ENCODE measurements at regions not wholly inside any gene's neighbourhood (a gene's known extent, or its start where the extent isn't known, plus 50 kb on each side); places are given as distances from the start of the nearest gene placed in this dataset.

DNA sequence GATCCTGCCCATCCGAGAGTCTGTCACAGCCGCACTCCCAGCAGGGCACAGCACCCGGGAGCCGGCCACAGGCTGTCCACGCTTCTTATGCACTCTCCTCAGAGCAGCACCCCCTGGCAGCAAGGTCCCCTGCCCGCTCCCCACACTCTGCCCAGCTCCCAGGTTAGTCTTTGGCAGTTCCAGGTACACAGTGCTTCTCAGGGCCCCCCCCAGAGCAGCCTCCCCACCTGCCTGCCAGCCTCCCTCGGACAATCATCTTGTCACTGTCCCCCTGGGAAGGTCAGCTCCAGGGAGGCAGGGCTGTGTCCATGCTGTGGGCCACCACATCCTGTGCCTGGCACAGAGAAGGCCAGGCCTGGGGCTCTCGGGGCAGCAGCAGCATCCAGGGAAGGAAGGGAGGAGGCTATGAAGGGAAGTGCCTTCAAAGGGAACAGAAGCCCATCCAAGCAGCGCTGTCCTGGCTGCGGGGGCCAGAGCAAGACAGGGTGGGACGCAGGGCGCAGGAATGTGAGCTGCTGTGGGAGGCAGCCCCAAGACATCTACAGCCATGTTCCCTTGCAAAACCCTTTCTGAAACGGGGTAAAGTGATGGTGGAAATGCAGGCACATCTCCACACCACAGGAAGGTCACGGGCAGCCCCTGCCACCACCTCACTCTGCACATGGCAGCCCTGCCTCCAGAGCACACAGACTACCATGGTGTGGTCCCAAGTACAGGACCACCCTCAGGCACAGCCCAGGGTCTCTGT is 68.6 kb upstream of the ADAMTS2 start:
- TF ChIP-seq, protein P1, sequence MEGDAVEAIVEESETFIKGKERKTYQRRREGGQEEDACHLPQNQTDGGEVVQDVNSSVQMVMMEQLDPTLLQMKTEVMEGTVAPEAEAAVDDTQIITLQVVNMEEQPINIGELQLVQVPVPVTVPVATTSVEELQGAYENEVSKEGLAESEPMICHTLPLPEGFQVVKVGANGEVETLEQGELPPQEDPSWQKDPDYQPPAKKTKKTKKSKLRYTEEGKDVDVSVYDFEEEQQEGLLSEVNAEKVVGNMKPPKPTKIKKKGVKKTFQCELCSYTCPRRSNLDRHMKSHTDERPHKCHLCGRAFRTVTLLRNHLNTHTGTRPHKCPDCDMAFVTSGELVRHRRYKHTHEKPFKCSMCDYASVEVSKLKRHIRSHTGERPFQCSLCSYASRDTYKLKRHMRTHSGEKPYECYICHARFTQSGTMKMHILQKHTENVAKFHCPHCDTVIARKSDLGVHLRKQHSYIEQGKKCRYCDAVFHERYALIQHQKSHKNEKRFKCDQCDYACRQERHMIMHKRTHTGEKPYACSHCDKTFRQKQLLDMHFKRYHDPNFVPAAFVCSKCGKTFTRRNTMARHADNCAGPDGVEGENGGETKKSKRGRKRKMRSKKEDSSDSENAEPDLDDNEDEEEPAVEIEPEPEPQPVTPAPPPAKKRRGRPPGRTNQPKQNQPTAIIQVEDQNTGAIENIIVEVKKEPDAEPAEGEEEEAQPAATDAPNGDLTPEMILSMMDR (IDR thresholded peaks at IDR 0.05), result no peak
- Histone ChIP-seq H3K4me3 (ENCODE audit: low read length) (no peak overlapping the region), H3K27ac (ENCODE audit: low read length) (no peak overlapping the region), H3K27me3 (ENCODE audit: control insufficient read depth, insufficient read depth, low read length) (no peaks in the 10 kb centered on the region), H3K4me1 (ENCODE audit: control insufficient read depth, insufficient read depth, low read length) (no peaks in the 10 kb centered on the region), H3K36me3 (ENCODE audit: control insufficient read depth, insufficient read depth, low read length) (no peaks in the 10 kb centered on the region), H3K9me3 (ENCODE audit: control insufficient read depth, insufficient read depth, low read length) (no peaks in the 10 kb centered on the region)
- H3K27me3 Mint-ChIP-seq (ENCODE audit: low read depth in 2 of 2), result peaks cover 0 to 8% of the 10 kb centered on the region in 2 donors
- DNase-seq (no peak), ATAC-seq (no peak)
- no peaks in the 10 kb centered on the region for H3K36me3 Mint-ChIP-seq
- intact Hi-C loops (cut with micrococcal nuclease), result no loop called here
- H3K27ac Mint-ChIP-seq, result no peak overlapping the region
- H3K4me3 Mint-ChIP-seq, result no peak overlapping the region
- 81% methylated on average over 14 of the region's 14 CpGs for WGBS (ENCODE audit: insufficient coverage)
- H3K4me1 Mint-ChIP-seq, result no peaks in the 10 kb centered on the region
- H3K9me3 Mint-ChIP-seq, result no peaks in the 10 kb centered on the region

DNA sequence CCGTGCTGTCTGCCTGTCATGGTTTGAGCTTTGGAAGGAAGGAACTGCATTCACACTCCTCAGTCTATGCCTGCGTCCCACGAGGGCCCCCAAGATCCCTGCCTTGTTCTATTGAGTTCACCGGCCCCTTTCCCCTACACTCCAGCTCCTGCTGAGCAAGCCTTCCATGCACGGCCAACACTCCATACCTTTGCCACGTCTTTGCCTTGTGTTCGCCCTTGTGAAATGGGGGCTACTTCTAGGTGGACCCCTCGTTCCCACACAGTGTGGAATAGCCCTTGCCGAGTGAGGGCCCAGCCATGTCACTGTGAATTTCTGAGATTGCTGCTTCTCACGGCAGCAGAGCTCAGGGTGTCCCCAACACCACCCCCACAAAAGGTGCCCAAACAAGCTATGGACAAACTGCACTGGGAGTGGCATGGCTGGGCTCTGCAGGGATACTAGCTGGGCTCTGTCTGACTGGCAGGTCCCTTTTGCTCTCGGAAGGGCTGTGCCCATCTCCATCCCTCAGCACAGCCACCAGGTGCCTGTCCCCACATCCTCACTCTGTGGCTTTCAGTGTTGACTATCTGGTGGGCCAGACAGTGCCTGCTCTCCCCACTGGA is 67.9 kb upstream of the ADAMTS2 start:
- WGBS (ENCODE audit: insufficient coverage), result 89% methylated on average over 11 of the region's 11 CpGs
- H3K36me3 ChIP-seq (ENCODE audit: control insufficient read depth, insufficient read depth, low read length), result no peaks in the 10 kb centered on the region

DNA sequence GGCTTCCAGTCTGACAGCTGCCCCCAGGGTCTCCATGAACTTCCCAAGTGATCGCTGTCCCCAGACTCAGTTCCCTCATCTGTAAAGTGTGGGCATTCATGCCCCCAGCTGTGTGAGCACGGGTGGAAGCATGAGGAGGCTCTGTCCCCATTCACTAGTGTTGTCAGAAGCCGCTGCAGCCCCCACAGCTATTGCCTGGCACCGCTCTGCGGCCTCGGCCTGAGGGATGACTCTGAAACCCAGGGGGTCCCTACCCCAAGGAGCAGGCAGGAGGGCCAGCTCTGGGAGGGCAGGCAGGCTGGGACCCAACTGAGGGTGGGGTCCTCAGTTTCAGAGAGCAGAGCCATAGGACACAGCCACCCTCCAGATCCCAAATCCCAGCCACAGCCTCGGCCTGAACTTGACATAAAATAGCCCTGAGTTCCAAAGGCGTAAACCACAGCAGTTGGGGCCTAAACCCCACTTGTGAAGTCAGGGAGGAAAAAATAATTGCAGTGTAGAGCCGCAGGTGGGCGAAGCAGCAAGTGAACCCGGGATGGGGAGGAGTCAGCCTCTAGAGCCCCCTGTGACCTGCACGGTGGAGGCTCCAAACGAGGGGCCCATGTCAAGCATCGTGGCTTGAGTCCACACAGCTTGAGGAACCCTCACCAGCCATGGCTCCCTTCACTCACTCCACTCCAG is 66.0 kb upstream of the ADAMTS2 start:
- intact Hi-C loops (cut with micrococcal nuclease), result no loop called here
- Mint-ChIP-seq H3K4me3 (no peak overlapping the region), H3K27me3 (ENCODE audit: low read depth in 2 of 2) (peaks cover 0 to under 1% of the 10 kb centered on the region in 2 donors), H3K4me1 (no peaks in the 10 kb centered on the region), H3K36me3 (no peaks in the 10 kb centered on the region), H3K9me3 (no peaks in the 10 kb centered on the region), H3K27ac (no peak overlapping the region)
- no peaks in the 10 kb centered on the region for H3K36me3 ChIP-seq (ENCODE audit: control insufficient read depth, insufficient read depth, low read length)
- no peaks in the 10 kb centered on the region for H3K9me3 ChIP-seq (ENCODE audit: control insufficient read depth, insufficient read depth, low read length)
- ATAC-seq (no peak), DNase-seq (no peak)
- no peak overlapping the region for H3K4me3 ChIP-seq (ENCODE audit: low read length)
- 94% methylated on average over 14 of the region's 14 CpGs for WGBS (ENCODE audit: insufficient coverage)
- H3K4me1 ChIP-seq (ENCODE audit: control insufficient read depth, insufficient read depth, low read length), result no peaks in the 10 kb centered on the region
- H3K27ac ChIP-seq (ENCODE audit: low read length), result no peak overlapping the region
- TF ChIP-seq, protein P1 (IDR thresholded peaks at IDR 0.05), result no peak
- no peaks in the 10 kb centered on the region for H3K27me3 ChIP-seq (ENCODE audit: control insufficient read depth, insufficient read depth, low read length)

More for the DNA sequence above, 67.9 kb upstream of the ADAMTS2 start:
- Histone ChIP-seq H3K27me3 (ENCODE audit: control insufficient read depth, insufficient read depth, low read length) (no peaks in the 10 kb centered on the region), H3K9me3 (ENCODE audit: control insufficient read depth, insufficient read depth, low read length) (no peaks in the 10 kb centered on the region), H3K4me3 (ENCODE audit: low read length) (no peak overlapping the region), H3K27ac (ENCODE audit: low read length) (no peak overlapping the region), H3K4me1 (ENCODE audit: control insufficient read depth, insufficient read depth, low read length) (no peaks in the 10 kb centered on the region)
- DNase-seq (no peak), ATAC-seq (no peak)
- intact Hi-C loops (cut with micrococcal nuclease), result no loop called here
- H3K4me1 Mint-ChIP-seq, result no peaks in the 10 kb centered on the region
- no peak overlapping the region for H3K4me3 Mint-ChIP-seq
- H3K27me3 Mint-ChIP-seq (ENCODE audit: low read depth in 2 of 2), result peaks cover 0 to 8% of the 10 kb centered on the region in 2 donors
- TF ChIP-seq, protein P1 (IDR thresholded peaks at IDR 0.05), result no peak
- no peak overlapping the region for H3K27ac Mint-ChIP-seq
- no peaks in the 10 kb centered on the region for H3K36me3 Mint-ChIP-seq
- no peaks in the 10 kb centered on the region for H3K9me3 Mint-ChIP-seq

All from natural killer cell (primary cell).